ENCODE measurements at regions not wholly inside any gene's neighbourhood (a gene's known extent, or its start where the extent isn't known, plus 50 kb on each side); places are given as distances from the start of the nearest gene placed in this dataset.

DNA sequence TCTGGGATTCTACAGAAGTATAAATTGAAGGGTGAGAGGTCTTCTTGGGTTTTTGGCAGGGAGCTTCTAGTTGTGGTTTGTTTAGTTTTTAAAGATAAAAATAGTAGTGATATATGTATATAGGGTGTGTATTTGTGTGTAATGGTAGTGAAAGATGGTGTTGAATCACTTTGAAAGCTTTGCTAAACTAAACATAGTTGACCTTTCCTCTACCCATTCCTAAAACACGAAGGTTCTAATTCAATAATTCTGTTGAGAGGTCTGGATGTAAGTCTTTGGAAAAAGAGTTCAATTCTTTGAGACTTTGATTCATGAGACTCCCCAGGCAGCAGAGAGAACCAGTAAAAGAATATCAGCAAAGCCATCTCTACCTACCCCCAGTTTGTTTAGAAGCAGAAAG lies 247.9 kb upstream of the DUSP10 start:
- TF ChIP-seq, protein P1, sequence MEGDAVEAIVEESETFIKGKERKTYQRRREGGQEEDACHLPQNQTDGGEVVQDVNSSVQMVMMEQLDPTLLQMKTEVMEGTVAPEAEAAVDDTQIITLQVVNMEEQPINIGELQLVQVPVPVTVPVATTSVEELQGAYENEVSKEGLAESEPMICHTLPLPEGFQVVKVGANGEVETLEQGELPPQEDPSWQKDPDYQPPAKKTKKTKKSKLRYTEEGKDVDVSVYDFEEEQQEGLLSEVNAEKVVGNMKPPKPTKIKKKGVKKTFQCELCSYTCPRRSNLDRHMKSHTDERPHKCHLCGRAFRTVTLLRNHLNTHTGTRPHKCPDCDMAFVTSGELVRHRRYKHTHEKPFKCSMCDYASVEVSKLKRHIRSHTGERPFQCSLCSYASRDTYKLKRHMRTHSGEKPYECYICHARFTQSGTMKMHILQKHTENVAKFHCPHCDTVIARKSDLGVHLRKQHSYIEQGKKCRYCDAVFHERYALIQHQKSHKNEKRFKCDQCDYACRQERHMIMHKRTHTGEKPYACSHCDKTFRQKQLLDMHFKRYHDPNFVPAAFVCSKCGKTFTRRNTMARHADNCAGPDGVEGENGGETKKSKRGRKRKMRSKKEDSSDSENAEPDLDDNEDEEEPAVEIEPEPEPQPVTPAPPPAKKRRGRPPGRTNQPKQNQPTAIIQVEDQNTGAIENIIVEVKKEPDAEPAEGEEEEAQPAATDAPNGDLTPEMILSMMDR (IDR thresholded peaks at IDR 0.05; ENCODE audit: low read depth, low read length, poor library complexity, severe bottlenecking) = no peak
- TF ChIP-seq EZH2phosphoT487 (IDR thresholded peaks at IDR 0.05; ENCODE audit: borderline replicate concordance, low read length) = no peak
- no peaks in the 10 kb centered on the region for H3F3A ChIP-seq (ENCODE audit: control insufficient read depth, insufficient read depth)
- no peaks in the 10 kb centered on the region for H3K36me3 ChIP-seq (ENCODE audit: control insufficient read depth, low read length)
- H3K27ac ChIP-seq (ENCODE audit: low read depth, low read length) = no peak overlapping the region
- no peak overlapping the region for H3K4me2 ChIP-seq (ENCODE audit: low read length)
- no peaks in the 10 kb centered on the region for H4K20me1 ChIP-seq (ENCODE audit: control insufficient read depth, insufficient read depth, low read depth, low read length)
- H3K4me1 ChIP-seq (ENCODE audit: control insufficient read depth, low read length) = no peaks in the 10 kb centered on the region
- no peaks in the 10 kb centered on the region for H3K27me3 ChIP-seq (ENCODE audit: control insufficient read depth, low read length)
- H3K79me2 ChIP-seq (ENCODE audit: control insufficient read depth, low read length) = no peaks in the 10 kb centered on the region
- H3K9me2 ChIP-seq (replicated peaks; ENCODE audit: control insufficient read depth, low read length) = no peaks in the 10 kb centered on the region
- no peaks in the 10 kb centered on the region for H3K9me3 ChIP-seq (ENCODE audit: control insufficient read depth, insufficient read depth, low read length)
- H3K4me3 ChIP-seq (ENCODE audit: low read length) = no peak overlapping the region

DNA sequence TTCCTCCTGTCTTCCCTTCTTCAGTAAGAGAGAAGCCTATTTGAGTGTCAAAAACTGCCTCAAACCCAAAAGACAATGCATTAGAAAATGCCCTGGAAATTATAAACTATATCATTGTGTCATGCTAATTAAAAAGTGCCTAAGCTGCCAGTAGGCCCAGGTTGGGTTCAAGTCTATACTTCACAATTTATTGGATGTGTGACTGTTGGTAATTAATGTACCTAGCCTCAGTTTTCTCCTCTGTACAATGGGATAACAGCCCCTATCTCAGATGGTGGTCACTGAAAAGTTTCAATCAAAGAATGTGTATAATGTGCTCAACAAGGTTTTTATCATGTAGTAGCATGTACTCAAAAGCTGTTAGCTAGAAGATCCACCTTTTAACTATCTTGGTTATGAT lies 246.9 kb upstream of the DUSP10 start:
- no peaks in the 10 kb centered on the region for H3K79me2 ChIP-seq (ENCODE audit: control insufficient read depth, low read length)
- no peak overlapping the region for H3K4me3 ChIP-seq (ENCODE audit: low read length)
- H3K27ac ChIP-seq (ENCODE audit: low read depth, low read length) = no peak overlapping the region
- no peaks in the 10 kb centered on the region for H3K9me3 ChIP-seq (ENCODE audit: control insufficient read depth, insufficient read depth, low read length)
- no peaks in the 10 kb centered on the region for H3K9me2 ChIP-seq (replicated peaks; ENCODE audit: control insufficient read depth, low read length)
- H3K4me1 ChIP-seq (ENCODE audit: control insufficient read depth, low read length) = no peaks in the 10 kb centered on the region
- H3K27me3 ChIP-seq (ENCODE audit: control insufficient read depth, low read length) = no peaks in the 10 kb centered on the region
- no peaks in the 10 kb centered on the region for H3F3A ChIP-seq (ENCODE audit: control insufficient read depth, insufficient read depth)
- no peak for TF ChIP-seq EZH2phosphoT487 (IDR thresholded peaks at IDR 0.05; ENCODE audit: borderline replicate concordance, low read length)
- TF ChIP-seq, protein P1 (IDR thresholded peaks at IDR 0.05; ENCODE audit: low read depth, low read length, poor library complexity, severe bottlenecking) = no peak
- H3K36me3 ChIP-seq (ENCODE audit: control insufficient read depth, low read length) = no peaks in the 10 kb centered on the region
- H4K20me1 ChIP-seq (ENCODE audit: control insufficient read depth, insufficient read depth, low read depth, low read length) = no peaks in the 10 kb centered on the region
- no peak overlapping the region for H3K4me2 ChIP-seq (ENCODE audit: low read length)

DNA sequence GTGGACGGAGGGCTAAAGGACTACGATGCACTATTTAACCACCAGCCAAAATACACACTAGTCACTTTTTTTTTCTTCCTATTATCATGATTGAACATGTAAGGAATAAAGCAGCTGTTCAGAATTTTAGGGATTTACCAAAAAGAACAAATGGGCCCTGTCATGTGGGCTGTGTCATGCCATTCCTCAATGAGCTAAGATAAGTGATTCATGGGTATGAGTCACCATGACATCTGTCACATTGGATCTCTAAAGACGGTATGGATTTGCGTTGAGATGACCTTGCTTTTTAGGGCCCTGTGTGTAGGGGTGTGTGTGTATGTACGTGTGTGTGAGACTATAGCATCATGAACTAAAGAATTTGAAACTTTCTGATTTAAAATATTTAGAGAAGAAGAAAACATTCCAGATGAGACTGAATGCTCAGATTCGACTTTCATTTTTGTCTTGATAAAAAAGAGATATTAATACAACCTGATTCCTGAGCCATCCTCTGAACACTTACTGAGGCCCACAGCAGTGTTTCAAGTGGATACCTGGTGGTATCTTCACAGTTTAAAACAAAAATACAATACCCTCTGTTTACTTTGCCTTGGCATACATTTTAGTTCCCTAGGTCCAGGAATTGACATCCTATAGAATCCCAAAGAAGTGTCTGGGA lies 246.1 kb upstream of the DUSP10 start:
- no peaks in the 10 kb centered on the region for H3K9me2 ChIP-seq (replicated peaks; ENCODE audit: control insufficient read depth, low read length)
- no peaks in the 10 kb centered on the region for H3K27me3 ChIP-seq (ENCODE audit: control insufficient read depth, low read length)
- no peak overlapping the region for H3K27ac ChIP-seq (ENCODE audit: low read depth, low read length)
- H3K79me2 ChIP-seq (ENCODE audit: control insufficient read depth, low read length) = no peaks in the 10 kb centered on the region
- no peaks in the 10 kb centered on the region for H3K9me3 ChIP-seq (ENCODE audit: control insufficient read depth, insufficient read depth, low read length)
- H3K4me1 ChIP-seq (ENCODE audit: control insufficient read depth, low read length) = no peaks in the 10 kb centered on the region
- no peaks in the 10 kb centered on the region for H4K20me1 ChIP-seq (ENCODE audit: control insufficient read depth, insufficient read depth, low read depth, low read length)
- H3K4me3 ChIP-seq (ENCODE audit: low read length) = no peak overlapping the region
- no peak for TF ChIP-seq EZH2phosphoT487 (IDR thresholded peaks at IDR 0.05; ENCODE audit: borderline replicate concordance, low read length)
- TF ChIP-seq, protein P1 (IDR thresholded peaks at IDR 0.05; ENCODE audit: low read depth, low read length, poor library complexity, severe bottlenecking) = no peak
- H3F3A ChIP-seq (ENCODE audit: control insufficient read depth, insufficient read depth) = no peaks in the 10 kb centered on the region
- H3K36me3 ChIP-seq (ENCODE audit: control insufficient read depth, low read length) = no peaks in the 10 kb centered on the region
- no peak overlapping the region for H3K4me2 ChIP-seq (ENCODE audit: low read length)
